HepG2 (cell line): ENCODE measurements at regions not wholly inside any gene's neighbourhood (a gene's known extent, or its start where the extent isn't known, plus 50 kb on each side); places are given as distances from the start of the nearest gene placed in this dataset.

Source experiments
- CERS6 ChIP-seq: sonication (generic); formaldehyde crosslinking; IDR thresholded peaks from 2 replicates; pipeline ENCODE4 v1.5.0; 2020; ENCODE audit warnings: missing genetic modification reagents
- FOXP4 ChIP-seq: sonication (generic); formaldehyde crosslinking; IDR thresholded peaks from 2 replicates; pipeline ENCODE4 v1.4.0; 2020; ENCODE audit warnings: missing genetic modification reagents
- LCORL ChIP-seq, 2 experiments: fragments of 450-650 bp in 1 of 2; sonication (generic) in 1 of 2; formaldehyde crosslinking in 1 of 2; IDR thresholded peaks; 2 replicates each; pipeline versions ENCODE4 v1.5.0 to v1.6.1; 2017 to 2020; ENCODE audit warnings: antibody characterized with exemption in 1 of 2, missing genetic modification reagents in 1 of 2
- MTA1 ChIP-seq: sonication (generic); formaldehyde crosslinking; IDR thresholded peaks from 2 replicates; pipeline ENCODE4 v1.4.0; 2020; ENCODE audit warnings: missing genetic modification reagents, mild to moderate bottlenecking, borderline replicate concordance
- NCOA2 ChIP-seq: sonication (generic); formaldehyde crosslinking; IDR thresholded peaks from 2 replicates; pipeline ENCODE4 v1.8.0; 2022; ENCODE audit warnings: inconsistent platforms
- PAWR ChIP-seq: sonication (generic); formaldehyde crosslinking; IDR thresholded peaks from 2 replicates; pipeline ENCODE4 v1.4.0; 2020; ENCODE audit warnings: missing genetic modification reagents, mild to moderate bottlenecking, borderline replicate concordance
- PHF20 ChIP-seq: sonication (generic); formaldehyde crosslinking; IDR thresholded peaks from 2 replicates; pipeline ENCODE4 v1.5.0; 2020; ENCODE audit warnings: mild to moderate bottlenecking, missing genetic modification reagents
- POLR2AphosphoS5 ChIP-seq: IDR thresholded peaks from 2 replicates; pipeline ENCODE4 v1.6.1; 2012; ENCODE audit warnings: low read depth, low read length
- SOX6 ChIP-seq, 2 experiments: fragments of 450-650 bp in 1 of 2; sonication (generic) in 1 of 2; formaldehyde crosslinking in 1 of 2; IDR thresholded peaks; 2 replicates each; pipeline versions ENCODE4 v1.4.0 to v1.6.1; 2017 to 2020; ENCODE audit warnings: antibody characterized with exemption in 1 of 2, mild to moderate bottlenecking in 1 of 2, missing genetic modification reagents in 1 of 2
- TBX2 ChIP-seq: sonication (generic); formaldehyde crosslinking; IDR thresholded peaks from 2 replicates; pipeline ENCODE4 v1.5.0; 2020; ENCODE audit warnings: missing genetic modification reagents, mild to moderate bottlenecking, borderline replicate concordance
- ZBTB7B ChIP-seq: sonication (generic); formaldehyde crosslinking; IDR thresholded peaks from 2 replicates; pipeline ENCODE4 v1.4.0; 2020; ENCODE audit warnings: missing genetic modification reagents
- ZNF180 ChIP-seq: sonication (generic); formaldehyde crosslinking; IDR thresholded peaks from 2 replicates; pipeline ENCODE4 v1.4.0; 2020; ENCODE audit warnings: low read depth, missing genetic modification reagents, borderline replicate concordance
- ZNF710 ChIP-seq: sonication (generic); formaldehyde crosslinking; IDR thresholded peaks from 2 replicates; pipeline ENCODE4 v1.5.0; 2020; ENCODE audit warnings: mild to moderate bottlenecking, missing genetic modification reagents, borderline replicate concordance

DNA sequence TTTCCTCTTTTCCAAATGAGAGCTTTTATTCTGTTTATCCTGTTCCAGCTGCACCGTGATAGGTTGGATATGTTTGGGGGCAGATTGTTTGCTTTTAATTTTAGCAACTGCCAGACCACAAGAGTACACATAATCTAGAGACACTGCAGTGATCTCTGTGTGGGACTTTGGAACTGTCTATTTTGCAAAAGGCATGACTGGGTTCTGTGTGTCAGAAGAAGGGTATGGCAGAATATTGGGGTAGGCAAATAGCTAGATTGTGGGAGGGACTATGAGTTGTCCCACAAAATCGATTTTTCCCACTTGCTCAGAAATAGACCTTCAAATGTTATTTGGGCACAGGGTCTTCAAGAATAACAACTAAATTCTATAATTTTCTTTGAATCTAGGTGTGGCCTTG lies 275.9 kb upstream of the KITLG start (continued):
- no peak for TF ChIP-seq PAWR (CRISPR knock-in tag)
- peak; percentile 43; the same call in 1 of the 2 replicates for TF ChIP-seq FOXP4 (CRISPR knock-in tag)
- TF ChIP-seq POLR2AphosphoS5: no peak
- peak; percentile 35; the same call in 1 of the 2 replicates for TF ChIP-seq NCOA2 (CRISPR knock-in tag)
- no peak for TF ChIP-seq ZBTB7B (CRISPR knock-in tag)
- TF ChIP-seq ZNF710 (CRISPR knock-in tag): peak; percentile 58; the same call in 1 of the 2 replicates
- TF ChIP-seq ZNF180 (CRISPR knock-in tag): no peak
- TF ChIP-seq CERS6 (CRISPR knock-in tag): no peak
- no peak for TF ChIP-seq SOX6 (IDR thresholded peaks at IDR 0.05)
- TF ChIP-seq SOX6 (CRISPR knock-in tag; IDR thresholded peaks at IDR 0.05): peak; percentile 56; the same call in 1 of the 2 replicates
- TF ChIP-seq PHF20 (CRISPR knock-in tag): no peak
- TF ChIP-seq MTA1 (CRISPR knock-in tag): no peak
- TF ChIP-seq TBX2: peak; percentile 44; the same call in 1 of the 2 replicates
- TF ChIP-seq LCORL (IDR thresholded peaks at IDR 0.05): peak; percentile 65; the same call in 1 of the 2 replicates
- TF ChIP-seq LCORL (CRISPR knock-in tag; IDR thresholded peaks at IDR 0.05): peak; percentile 62; the same call in 1 of the 2 replicates
